Astrocyte of the cerebellum (primary cell): ENCODE measurements at regions not wholly inside any gene's neighbourhood (a gene's known extent, or its start where the extent isn't known, plus 50 kb on each side); places are given as distances from the start of the nearest gene placed in this dataset.
"Not testable (repeated sequence)": the region's sequence is repeated elsewhere in the genome, so short reads cannot be mapped to it uniquely, and the experiment has no call there.

Experiments used
- DNase-seq: peaks from one replicate; pipeline ENCODE4 v3.0.0-alpha.2; 2011; ENCODE audit warnings: low read depth
- H3K4me3 ChIP-seq: 2 replicates; pipeline ENCODE4 v1.5.1; 2011; ENCODE audit warnings: mild to moderate bottlenecking, low read depth, low read length, moderate library complexity
- in situ Hi-C: cut with HindIII; loops from 2 replicates; pipeline ENCODE4 v1.10.0; 2017; ENCODE audit warnings: low sequenced_read_pairs
- TF ChIP-seq, protein P1 (sequence below): IDR thresholded peaks from 2 replicates; pipeline ENCODE4 v1.5.1; 2012; ENCODE audit warnings: low read length, low read depth, moderate library complexity, mild to moderate bottlenecking; ENCODE audit errors: missing control alignments

GRCh38 chr3:69659180-69659910 is 79.9 kb upstream of the MITF start:
- in situ Hi-C loops: no loop called here
- TF ChIP-seq, protein P1, sequence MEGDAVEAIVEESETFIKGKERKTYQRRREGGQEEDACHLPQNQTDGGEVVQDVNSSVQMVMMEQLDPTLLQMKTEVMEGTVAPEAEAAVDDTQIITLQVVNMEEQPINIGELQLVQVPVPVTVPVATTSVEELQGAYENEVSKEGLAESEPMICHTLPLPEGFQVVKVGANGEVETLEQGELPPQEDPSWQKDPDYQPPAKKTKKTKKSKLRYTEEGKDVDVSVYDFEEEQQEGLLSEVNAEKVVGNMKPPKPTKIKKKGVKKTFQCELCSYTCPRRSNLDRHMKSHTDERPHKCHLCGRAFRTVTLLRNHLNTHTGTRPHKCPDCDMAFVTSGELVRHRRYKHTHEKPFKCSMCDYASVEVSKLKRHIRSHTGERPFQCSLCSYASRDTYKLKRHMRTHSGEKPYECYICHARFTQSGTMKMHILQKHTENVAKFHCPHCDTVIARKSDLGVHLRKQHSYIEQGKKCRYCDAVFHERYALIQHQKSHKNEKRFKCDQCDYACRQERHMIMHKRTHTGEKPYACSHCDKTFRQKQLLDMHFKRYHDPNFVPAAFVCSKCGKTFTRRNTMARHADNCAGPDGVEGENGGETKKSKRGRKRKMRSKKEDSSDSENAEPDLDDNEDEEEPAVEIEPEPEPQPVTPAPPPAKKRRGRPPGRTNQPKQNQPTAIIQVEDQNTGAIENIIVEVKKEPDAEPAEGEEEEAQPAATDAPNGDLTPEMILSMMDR: no peak

GRCh38 chr3:69658514-69659140 is 80.6 kb upstream of the MITF start:
- no peak for DNase-seq
- H3K4me3 ChIP-seq: no peak overlapping the region
- TF ChIP-seq, protein P1: no peak
- in situ Hi-C loops: no loop called here

More at GRCh38 chr3:69659180-69659910, 79.9 kb upstream of the MITF start:
- no peak overlapping the region for H3K4me3 ChIP-seq
- DNase-seq: no peak

- DNase-seq, in situ Hi-C loops, H3K4me3 ChIP-seq: not testable (repeated sequence)
These were observed 82.2 kb upstream of the MITF start for GRCh38 chr3:69657030-69657429.

GRCh38 chr3:69651765-69652164 is 87.5 kb upstream of the MITF start:
- in situ Hi-C loops: no loop called here
- no peak for DNase-seq
- H3K4me3 ChIP-seq: no peak overlapping the region
- TF ChIP-seq, protein P1: no peak

GRCh38 chr3:69650066-69650419 is 89.2 kb upstream of the MITF start:
- no peak for DNase-seq
- TF ChIP-seq, protein P1: no peak
- in situ Hi-C loops: no loop called here
- no peak overlapping the region for H3K4me3 ChIP-seq

DNA sequence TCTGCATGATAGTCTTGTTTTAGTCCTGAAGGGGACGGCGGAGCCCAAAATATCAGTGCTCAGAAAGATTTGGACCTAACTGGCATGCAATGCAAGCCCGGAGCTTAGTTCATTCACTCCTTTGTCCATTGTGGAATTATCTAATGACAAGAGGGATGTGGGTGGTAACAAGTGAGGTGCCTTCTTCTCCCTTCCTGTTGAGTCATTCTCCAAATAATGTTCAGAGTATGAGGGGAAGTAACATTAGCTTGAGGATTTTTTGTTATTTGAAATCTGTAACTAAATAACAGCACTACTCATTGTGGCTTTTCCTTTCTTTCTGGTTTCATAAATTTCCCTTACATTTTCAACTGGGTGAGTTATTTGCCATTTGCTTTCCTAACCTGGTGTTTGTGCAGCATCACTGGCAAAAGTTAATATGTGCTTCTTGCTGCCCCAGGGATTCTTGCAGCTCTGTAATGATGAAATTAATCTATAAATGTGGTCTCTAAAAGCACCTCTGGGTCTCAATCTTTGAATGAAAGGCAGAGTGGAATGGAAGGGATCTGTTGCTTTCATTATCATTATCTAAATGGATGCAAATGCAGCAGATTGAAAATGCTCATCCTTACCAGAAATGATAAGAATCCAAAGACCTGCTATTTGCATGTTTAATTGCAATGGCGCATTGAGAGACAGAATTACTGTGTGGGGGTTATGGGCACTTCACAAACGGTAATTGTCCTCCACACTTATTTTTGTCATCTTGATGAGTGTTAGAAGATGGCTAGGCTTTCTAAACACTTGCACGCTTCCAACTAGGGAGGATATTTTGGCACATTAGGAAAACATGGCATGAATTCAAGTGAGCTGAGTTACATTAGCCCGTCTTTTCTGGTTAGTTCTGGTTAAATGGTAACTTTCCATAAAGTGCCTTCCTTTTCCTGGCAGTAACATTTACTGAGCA is 89.9 kb upstream of the MITF start:
- TF ChIP-seq, protein P1: no peak
- in situ Hi-C loops: no loop called here
- no peak overlapping the region for H3K4me3 ChIP-seq
- no peak for DNase-seq
